ENCODE measurements at regions not wholly inside any gene's neighbourhood (a gene's known extent, or its start where the extent isn't known, plus 50 kb on each side); places are given as distances from the start of the nearest gene placed in this dataset.

DNA sequence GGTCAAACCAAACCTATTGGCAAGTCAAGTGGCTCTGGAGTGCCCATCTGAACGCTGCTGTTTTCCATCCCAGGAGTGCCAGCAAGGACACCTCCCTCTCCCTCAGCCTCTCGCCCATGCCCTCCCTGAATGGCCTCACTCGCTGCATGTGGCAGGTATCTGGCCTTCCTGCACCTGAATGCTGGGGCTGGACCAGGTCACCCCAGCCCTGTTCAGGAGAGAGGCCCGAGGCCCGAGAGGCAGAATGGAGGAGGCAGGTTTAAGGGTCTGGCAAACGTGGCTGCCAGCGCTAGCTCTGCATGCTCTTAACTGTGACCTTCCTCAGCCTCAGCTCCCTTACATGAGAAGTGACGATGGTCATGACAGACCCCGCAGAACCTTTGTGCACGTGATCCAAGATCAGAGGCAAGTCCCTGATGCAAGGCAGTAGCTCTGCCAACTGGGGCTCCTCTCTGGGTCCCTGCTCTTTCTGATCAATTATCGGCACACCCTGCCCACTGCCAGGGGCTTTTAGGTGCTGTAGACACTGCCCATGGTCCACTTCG lies 295.7 kb upstream of the ZMIZ1 start:
- TF ChIP-seq, protein P1, sequence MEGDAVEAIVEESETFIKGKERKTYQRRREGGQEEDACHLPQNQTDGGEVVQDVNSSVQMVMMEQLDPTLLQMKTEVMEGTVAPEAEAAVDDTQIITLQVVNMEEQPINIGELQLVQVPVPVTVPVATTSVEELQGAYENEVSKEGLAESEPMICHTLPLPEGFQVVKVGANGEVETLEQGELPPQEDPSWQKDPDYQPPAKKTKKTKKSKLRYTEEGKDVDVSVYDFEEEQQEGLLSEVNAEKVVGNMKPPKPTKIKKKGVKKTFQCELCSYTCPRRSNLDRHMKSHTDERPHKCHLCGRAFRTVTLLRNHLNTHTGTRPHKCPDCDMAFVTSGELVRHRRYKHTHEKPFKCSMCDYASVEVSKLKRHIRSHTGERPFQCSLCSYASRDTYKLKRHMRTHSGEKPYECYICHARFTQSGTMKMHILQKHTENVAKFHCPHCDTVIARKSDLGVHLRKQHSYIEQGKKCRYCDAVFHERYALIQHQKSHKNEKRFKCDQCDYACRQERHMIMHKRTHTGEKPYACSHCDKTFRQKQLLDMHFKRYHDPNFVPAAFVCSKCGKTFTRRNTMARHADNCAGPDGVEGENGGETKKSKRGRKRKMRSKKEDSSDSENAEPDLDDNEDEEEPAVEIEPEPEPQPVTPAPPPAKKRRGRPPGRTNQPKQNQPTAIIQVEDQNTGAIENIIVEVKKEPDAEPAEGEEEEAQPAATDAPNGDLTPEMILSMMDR (IDR thresholded peaks at IDR 0.05), result no peak
- TF ChIP-seq POLR2AphosphoS5 (IDR thresholded peaks at IDR 0.05; ENCODE audit: low read depth, low read length) (no peak), RCOR1 (IDR thresholded peaks at IDR 0.05; ENCODE audit: low read length) (no peak), SMC3 (IDR thresholded peaks at IDR 0.05; ENCODE audit: low read depth, low read length) (no peak), FOXM1 (IDR thresholded peaks at IDR 0.05; ENCODE audit: low read depth) (no peak), RFX5 (IDR thresholded peaks at IDR 0.05; ENCODE audit: low read length) (no peak), TCF12 (IDR thresholded peaks at IDR 0.05) (no peak), EZH2phosphoT487 (IDR thresholded peaks at IDR 0.05; ENCODE audit: borderline replicate concordance, low read depth) (no peak), MEF2A (IDR thresholded peaks at IDR 0.05; ENCODE audit: borderline replicate concordance, low read depth) (no peak), CHD2 (IDR thresholded peaks at IDR 0.05; ENCODE audit: low read length, partially characterized antibody) (no peak), ELF1 (IDR thresholded peaks at IDR 0.05) (no peak)
- TF ChIP-seq, protein P2, sequence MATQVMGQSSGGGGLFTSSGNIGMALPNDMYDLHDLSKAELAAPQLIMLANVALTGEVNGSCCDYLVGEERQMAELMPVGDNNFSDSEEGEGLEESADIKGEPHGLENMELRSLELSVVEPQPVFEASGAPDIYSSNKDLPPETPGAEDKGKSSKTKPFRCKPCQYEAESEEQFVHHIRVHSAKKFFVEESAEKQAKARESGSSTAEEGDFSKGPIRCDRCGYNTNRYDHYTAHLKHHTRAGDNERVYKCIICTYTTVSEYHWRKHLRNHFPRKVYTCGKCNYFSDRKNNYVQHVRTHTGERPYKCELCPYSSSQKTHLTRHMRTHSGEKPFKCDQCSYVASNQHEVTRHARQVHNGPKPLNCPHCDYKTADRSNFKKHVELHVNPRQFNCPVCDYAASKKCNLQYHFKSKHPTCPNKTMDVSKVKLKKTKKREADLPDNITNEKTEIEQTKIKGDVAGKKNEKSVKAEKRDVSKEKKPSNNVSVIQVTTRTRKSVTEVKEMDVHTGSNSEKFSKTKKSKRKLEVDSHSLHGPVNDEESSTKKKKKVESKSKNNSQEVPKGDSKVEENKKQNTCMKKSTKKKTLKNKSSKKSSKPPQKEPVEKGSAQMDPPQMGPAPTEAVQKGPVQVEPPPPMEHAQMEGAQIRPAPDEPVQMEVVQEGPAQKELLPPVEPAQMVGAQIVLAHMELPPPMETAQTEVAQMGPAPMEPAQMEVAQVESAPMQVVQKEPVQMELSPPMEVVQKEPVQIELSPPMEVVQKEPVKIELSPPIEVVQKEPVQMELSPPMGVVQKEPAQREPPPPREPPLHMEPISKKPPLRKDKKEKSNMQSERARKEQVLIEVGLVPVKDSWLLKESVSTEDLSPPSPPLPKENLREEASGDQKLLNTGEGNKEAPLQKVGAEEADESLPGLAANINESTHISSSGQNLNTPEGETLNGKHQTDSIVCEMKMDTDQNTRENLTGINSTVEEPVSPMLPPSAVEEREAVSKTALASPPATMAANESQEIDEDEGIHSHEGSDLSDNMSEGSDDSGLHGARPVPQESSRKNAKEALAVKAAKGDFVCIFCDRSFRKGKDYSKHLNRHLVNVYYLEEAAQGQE (IDR thresholded peaks at IDR 0.05; ENCODE audit: low read depth, low read length), result no peak
- TF ChIP-seq, protein P3, sequence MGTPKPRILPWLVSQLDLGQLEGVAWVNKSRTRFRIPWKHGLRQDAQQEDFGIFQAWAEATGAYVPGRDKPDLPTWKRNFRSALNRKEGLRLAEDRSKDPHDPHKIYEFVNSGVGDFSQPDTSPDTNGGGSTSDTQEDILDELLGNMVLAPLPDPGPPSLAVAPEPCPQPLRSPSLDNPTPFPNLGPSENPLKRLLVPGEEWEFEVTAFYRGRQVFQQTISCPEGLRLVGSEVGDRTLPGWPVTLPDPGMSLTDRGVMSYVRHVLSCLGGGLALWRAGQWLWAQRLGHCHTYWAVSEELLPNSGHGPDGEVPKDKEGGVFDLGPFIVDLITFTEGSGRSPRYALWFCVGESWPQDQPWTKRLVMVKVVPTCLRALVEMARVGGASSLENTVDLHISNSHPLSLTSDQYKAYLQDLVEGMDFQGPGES (IDR thresholded peaks at IDR 0.05; ENCODE audit: low read depth, low read length), result no peak
- TF ChIP-seq, protein P4, sequence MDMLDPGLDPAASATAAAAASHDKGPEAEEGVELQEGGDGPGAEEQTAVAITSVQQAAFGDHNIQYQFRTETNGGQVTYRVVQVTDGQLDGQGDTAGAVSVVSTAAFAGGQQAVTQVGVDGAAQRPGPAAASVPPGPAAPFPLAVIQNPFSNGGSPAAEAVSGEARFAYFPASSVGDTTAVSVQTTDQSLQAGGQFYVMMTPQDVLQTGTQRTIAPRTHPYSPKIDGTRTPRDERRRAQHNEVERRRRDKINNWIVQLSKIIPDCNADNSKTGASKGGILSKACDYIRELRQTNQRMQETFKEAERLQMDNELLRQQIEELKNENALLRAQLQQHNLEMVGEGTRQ (IDR thresholded peaks at IDR 0.05; ENCODE audit: borderline replicate concordance, low read depth, low read length), result no peak
